GM18907 (cell line): ENCODE measurements at regions not wholly inside any gene's neighbourhood (a gene's known extent, or its start where the extent isn't known, plus 50 kb on each side); places are given as distances from the start of the nearest gene placed in this dataset.

ENCODE experiments used
- ATAC-seq: cut with Tn5 transposase; IDR thresholded peaks from one replicate; pipeline ENCODE4 v1.9.1; 2021; ENCODE audit warnings: mild to moderate bottlenecking, moderate library complexity; ENCODE audit not compliant: unreplicated experiment

DNA sequence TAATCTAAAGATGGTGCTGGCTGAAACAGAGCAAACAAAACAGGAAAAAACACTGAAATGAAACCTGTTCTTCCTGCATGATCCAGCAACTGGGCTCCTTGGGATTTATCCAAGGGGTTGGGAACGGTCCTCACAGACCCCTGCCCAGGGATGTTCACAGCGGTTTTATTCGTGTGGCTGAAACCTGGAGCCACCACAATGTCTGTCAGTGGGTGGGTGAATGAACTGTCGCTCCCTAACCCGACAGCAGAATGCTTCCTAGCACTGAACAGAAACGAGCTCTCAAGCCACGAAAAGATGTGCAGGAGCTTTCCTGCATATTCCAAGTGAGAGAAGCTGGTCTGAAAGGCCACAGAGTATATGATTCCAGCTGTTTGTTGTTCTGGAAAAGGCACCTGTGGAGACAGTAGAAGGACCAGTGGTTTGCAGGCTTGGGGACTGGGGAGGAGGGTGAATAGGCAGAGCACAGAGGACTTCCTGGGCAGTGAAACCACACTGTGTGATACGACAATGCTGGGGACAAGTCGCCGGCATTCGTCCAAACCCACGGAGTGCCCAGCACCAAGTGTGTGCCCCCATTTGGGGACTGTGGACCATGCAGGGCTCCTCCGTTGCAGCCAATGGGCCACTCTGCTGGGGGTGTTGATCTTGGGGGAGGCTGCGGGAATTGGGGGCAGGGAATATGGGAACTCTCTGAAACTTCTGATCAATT, 73.9 kb downstream of the TEX29 start:
- ATAC-seq = no peak

DNA sequence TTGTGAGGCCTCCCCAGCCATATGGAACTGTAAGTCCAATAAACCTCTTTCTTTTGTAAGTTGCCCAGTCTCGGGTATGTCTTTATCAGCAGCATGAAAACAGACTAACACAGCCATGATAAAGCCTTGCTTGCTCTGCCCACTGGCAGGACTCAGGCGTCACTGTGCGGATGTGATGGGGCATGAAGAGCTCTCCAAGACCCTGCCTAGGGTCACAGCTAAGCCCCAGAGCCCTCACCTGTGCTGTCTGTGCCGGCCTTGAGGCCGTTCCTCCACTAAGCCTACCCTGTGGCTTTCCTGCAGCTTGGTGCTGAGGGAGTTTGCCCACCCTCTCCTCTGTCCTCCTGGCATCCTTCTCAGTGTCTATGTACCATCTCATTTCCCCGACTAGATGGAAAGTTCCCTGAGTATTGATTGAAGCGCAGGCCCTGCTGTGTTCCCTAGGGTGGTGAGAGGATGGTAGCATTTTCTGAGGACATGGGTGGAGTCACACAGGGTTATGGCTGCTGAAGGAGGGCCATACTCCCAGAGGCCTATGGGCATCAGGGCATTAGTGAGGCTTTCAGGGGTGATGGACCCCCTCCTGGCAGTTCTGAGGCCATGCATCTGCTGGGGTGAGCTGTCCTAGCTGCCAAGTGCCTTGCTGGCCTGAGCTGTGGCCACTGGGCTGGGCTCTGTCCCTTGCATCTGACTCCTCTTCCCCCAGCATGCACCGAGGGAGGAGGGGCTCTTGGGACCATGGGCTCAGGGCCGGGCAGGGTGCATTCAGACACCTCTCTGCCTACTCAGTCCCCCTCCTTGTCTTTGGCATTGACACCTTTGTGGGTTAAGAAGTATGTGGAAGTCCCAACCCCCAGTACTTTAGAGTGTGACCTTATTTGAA, 75.3 kb downstream of the TEX29 start:
- ATAC-seq = no peak

DNA sequence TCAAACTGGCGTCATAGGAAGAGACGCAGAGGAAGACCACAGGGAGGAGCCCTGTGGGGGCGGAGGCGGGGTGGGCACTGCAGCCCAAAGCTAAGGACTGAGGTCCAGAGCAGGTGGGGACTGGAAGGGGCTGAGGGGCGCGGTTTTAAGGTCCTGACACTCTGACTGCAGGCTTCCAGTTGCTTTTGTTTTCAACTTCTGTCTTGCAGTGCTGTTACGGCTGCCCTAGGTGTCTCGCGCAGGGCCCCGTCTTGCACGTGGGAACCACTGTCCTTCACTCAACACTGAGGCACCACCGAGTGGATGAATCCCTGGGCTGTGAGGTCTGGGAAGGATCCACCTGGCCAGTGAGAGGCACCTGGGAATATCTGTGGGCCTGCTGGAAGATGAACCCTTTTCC, 76.0 kb downstream of the TEX29 start:
- ATAC-seq = no peak

DNA sequence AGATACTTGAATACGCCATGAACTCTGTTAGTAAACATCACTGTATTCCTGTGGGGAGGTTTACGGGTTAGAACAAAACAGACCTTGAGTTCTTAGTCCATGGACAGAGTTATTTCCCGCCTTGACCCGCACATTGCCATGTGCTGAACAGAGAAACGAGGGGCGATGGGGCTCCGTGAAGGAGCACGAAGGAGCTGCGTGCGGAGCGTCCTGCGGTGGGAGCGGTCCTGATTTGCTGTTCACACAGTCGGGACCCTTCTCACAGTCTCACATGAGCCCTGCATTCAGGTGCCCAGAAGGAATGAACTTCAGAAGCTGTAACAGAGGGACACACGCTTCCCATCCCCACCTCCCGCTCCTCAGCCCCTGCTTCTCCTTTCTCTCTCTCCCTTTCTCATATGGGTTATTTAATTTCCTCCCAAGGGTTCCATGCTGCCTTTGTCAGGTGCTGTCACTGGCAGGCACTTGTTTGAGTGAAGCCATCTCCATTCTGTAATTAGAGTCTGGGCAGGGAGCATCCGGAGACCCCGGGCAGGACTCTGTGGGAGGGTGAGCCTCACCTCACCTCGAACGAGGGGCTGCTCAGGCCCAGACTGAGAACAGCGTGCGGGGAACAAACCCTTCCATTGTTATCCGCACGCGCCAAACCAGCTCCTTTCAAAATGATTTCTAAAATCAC, 76.9 kb downstream of the TEX29 start:
- ATAC-seq = no peak

DNA sequence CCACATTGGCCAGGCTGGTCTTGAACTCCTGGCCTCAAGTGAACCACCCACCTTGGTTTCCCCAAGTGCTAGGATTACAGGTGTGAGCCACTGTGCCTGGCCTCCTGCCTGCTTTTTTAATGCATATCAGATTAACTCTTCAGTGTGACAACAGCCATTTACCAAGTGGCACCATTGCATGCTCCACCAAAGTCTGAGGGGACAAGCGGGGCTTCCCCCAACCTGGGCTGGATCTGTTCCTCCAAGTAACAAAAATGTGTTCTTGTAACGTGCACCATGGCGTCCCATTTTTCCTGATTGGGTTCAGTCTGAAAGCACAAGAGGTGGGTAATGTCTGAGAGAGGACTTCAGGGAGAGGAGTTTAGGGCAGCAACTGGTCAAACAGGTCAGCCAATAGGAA, 77.8 kb downstream of the TEX29 start:
- ATAC-seq = no peak

DNA sequence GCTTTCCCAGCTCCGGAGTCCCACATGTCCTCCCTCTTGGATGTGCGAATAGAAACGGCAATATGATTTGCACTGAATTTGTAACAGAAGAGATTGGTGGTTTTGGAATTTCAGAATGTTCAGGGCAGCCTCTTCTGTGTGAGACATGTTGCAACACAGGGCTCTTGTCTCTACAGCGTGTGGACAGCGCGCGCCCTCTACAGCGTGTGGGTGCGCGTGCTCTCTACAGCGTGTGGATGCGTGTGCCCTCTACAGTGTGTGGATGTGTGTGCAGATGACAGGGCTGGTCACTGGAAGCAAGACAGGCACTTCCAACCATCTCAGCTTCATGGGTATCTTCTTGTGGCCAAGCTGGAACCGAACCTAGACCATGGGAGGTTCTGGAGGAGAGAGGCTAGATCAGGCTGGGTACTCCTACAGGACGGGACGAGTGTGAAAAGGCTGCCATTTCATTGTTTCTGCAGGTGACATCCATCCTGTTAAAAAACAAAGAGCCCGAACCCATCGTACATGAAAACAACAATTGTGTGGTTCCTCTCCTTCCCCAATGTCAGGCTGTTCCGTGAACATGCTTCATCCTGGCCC, 78.4 kb downstream of the TEX29 start:
- ATAC-seq = no peak

DNA sequence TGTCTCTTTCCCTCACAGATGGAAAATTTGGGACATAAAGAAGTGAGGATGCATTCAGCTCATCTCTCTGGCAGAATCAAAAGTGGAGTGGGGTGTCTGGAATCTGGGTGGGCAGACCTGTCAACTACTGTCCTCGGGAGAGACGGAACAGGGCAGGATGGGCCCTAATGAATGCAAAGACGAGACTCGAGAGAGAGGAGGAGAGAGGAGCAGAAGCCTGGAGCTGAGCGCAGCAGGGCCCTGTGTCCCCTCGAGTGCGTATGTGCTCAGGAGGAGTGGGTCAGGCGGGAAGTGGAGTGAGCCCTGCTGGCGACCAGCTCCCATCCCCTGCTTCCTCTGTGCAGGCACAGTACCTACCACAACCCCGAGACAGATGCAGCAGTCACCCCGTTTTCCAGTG, 78.9 kb downstream of the TEX29 start:
- ATAC-seq = no peak

DNA sequence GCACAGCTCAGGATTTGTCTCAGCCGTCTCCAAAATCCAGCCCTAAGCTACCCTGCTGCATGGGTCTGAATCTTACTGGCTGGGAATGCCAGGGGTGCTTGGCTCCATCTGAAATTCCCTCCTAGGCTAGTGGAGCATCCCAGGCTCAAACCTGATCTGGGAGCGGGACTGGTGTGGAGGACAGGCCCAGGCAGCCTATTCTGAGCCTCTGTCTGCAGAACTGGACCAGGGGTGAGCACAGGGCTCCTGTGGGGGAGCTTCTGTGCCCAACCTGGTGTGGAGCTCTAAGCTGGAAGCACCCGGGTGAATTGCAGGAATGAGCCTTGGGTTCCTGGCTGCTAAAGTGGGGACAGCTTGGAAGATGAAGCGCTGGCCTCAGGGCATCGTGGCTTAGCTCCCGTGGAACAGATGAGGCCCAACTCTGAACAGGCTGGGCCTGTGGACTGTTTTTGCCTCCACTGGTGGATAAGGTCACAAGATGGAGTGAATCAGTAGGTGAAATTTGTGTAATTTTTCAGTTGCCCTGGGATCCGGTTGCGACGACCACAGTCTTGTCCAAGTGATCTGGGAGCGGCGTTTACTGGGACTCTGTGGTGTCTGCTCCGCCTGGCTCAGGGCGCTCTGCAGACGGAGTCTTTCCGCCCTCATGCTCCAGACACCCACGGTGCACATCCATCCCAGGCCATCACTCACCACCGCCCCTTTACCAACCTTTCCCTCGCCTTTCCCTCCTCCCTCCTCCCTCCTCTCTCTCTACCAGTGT, 79.5 kb downstream of the TEX29 start:
- ATAC-seq = no peak

DNA sequence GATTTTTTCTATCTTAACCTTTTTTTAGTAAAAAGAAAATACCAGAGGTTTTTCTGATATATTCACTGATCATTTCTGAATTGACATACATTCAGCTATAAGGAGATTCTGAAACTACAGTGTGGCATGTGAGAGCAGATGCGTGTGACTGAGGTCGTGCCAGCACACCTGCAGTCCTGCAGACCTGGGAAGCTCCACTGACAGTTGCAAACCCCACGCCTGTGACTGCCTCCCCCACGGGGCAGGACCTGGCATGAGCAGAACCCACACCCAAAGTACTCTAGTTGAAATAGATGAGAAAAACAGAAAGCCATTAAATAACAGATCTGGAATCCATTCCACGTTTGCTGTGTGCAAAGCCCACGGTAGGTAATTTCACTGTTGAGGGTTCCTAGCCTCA, 80.7 kb downstream of the TEX29 start:
- no peak for ATAC-seq

DNA sequence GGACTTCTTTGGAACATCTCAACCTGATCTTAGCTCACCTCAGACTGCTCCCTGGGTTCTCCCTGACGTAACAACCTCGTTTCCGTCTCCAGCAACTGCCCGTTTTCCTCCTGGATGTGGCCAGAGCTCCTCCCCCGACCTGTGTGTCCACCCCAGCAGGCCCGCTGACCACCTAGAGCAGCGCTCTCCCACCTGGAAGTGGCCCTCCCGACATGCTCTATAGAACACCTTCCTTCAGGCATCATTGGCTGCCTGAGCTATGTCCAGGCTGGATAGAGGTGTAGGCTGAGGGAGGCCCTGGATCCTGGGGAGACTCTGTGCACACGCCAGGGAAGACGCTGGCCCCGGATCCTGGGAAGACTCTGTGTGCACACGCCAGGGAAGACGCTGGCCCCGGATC, 81.3 kb downstream of the TEX29 start:
- ATAC-seq = no peak

DNA sequence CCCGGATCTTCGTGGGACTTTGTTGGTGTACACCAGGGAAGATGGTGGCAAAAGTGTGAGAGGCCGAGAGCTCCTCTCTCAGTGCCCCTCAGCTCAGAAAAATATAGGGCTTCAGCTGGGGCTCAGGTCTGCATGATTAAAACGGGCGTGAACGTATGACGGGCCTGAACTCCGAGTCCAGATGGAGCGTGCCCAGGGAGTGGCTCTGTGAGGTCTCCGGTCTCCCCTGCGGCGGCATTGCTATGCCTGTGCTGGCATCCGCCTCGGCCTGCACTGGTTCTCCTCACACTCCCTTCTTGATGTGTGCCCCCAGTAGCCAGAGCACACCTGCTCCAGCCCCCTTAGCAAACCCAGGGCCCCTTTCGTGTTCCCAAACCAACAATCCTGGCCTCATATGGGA, 82.0 kb downstream of the TEX29 start:
- no peak for ATAC-seq

DNA sequence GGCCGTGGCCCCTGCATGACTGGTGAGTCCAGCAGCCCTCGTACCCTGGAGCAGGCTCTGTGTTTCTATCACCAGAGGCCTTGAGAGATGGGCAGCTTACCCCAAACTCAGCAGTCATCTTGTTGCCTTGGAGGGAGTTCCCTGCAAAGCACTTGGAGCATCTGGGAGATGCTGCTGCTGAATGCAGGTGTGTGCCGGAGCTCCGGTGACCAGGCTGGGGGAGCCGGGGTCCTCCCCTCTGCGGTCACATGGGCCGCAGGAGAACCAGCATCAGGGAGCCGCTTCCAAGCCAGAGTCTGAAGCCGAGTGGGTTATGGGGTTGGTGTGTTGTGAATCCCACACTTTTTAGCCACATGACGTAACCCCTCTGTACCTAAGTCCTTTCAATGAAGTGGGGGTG, 82.8 kb downstream of the TEX29 start:
- ATAC-seq = no peak

DNA sequence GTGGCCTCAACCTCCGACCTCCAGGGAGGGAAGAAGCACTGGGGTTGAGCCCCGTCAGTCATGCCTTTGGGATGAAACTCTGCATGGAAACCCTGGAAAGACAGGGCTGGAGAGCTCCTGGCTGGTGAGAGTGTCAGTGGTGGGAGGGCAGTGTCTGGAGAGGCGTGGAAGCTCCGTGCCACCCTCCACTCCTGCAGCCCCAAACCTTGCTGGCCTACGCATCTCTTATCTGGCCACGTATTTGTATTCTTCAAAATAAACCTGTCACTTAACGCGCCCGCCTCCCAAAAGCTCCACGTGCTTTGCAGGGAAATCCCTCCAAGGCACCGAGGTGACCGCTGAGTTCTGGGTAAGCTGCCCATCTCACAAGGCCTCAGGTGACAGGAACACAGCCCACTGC, 84.3 kb downstream of the TEX29 start:
- no peak for ATAC-seq

DNA sequence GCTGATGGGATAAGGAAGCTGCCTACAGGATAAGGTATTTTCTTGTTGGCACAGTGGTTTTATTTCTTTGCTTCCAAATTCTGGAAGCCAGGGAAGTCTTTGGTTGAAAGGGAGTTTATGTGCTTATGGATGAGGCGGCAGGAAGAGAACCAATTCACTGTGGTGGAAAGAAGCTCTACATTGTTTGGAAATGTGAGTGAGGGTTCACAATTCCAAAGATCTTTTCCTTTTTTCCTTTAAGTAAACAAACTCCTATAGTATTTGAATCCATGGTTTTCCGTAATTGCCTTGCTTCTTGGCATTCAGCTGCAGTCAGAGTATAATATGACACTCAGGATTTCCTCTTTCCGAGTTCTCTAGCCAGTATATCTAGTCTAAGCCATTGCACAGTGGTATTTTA, 86.2 kb downstream of the TEX29 start:
- ATAC-seq = no peak

DNA sequence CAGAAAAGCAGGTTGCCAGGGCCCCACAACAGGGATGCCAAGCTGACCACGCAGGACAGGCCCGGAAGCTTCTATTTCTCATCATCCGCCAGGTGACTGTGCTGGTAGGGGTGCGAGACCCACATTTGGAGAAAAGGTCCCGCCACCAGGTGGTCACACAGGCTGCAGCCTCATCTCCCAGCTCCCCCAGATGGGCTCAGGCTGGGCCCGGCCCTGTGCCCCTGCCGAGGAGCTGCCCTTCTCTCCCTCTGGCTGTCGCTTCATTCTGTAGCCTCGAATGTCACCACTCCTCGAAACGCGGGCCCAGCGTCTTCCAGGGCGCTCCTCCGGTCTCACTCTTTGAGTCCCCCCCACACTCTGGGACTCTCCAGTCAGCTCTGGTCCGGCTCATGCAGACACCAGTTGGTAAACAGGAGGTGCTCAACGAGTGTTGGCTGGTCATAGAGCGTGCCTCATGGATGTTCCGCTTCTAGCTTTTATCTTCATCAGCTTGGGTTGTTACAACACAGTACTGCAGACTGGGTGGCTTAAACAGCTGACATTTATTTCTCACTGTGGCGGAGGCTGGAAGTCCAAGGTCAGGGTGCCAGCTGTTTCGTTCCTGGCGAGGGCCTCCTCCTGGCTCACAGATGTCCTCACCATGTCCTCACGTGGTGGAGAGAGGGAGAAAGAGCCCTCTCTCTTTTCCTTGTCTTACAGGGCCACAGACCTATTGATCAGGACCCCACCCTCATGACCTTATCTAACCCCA, 87.1 kb downstream of the TEX29 start:
- ATAC-seq = no peak

DNA sequence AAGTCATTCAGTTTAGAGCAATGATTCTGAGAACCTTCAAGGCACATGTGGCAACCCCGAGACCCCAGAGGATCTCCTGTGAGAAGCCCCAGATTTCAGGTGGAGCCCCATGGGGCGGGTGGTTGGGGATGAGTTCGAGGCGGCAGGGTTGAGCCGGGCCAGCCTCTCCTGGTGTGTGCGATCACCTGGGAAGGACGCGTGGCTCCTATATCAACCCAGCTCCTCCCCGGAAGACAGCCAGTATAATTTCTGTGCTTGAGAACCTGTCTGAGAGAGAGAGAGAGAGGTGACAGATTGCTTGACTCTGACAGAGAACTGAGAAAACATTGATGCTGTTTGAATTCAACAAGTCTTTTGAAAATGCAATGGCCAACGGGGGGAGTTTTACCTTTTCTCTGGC, 89.0 kb downstream of the TEX29 start:
- no peak for ATAC-seq

DNA sequence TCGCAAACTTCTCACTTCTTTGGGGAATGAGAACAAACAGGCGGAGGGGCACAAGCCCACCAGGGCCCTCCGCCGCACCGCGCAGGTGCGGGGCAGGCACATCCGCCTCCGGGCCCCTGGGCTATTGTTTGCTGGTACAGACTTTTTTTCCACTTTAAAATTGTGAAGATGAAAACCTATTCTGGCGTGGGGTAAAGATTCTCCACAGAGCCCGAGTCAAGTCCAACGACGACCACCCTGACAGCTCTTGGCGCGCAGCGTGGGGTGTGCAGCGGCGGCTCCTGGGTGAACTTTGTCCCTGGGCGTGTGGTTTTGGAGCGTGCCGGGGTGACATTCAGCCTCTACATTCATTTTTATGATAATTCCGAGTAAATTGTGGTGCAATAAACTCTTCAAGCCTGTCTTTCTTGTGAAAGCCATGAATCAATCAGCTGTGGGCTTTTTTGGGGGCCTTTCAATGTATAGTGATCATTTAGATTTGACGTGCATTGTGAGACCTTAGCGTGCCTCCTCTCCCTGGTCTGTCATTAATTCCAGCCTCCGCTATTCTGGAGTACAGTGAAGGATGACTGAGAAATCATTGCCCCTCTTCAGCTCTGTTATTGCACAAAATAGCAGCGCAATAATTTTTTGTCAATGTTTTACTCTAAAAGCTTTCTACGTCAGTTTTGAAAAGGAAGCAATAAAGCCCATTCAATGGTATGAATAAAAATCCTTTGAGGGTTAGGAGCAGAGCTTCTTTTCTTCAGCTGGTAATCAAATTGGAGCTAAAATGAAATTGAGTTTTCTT, 90.0 kb downstream of the TEX29 start:
- ATAC-seq = no peak

DNA sequence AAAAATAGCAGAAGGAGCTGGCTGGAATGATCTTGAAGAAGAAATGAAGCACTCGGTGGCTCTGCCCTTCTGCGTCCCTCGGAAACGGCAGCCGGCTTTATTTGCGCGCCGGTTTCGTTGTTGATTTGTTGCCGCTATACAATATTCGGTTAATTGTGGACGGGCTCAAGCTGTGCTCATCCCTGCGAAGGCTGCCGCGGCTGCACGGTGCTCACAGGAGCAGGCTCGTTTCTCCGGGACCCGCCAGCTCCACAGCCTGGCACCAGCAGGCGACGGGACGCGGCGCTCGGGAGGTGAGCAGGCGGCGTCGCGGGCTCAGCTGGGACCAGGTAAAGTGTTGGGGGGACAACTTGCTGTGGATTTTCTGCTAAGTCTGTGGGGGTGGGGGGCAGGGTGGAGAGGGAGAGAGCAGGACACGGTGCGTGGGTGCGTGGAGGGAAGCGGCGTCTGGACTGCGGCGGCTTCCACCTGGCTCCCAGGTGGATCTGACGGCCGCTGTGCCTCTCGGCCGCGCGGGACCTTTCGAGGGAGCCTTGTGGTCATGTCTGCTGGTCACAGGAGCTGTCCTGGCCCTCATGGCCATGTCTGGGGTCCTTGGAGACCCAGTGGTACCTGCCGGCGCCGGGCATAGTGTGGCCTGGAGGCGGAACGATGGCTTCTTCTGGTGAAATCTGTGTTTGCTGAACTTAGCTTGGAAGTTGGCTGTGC, 90.9 kb downstream of the TEX29 start:
- ATAC-seq = no peak
